GM18517 (cell line): ENCODE measurements at regions not wholly inside any gene's neighbourhood (a gene's known extent, or its start where the extent isn't known, plus 50 kb on each side); places are given as distances from the start of the nearest gene placed in this dataset.
"Not testable (repeated sequence)": the region's sequence is repeated elsewhere in the genome, so short reads cannot be mapped to it uniquely, and the experiment has no call there.

ENCODE experiments used
- ATAC-seq: cut with Tn5 transposase; IDR thresholded peaks from one replicate; pipeline ENCODE4 v1.9.1; 2021; ENCODE audit warnings: mild to moderate bottlenecking, moderate library complexity; ENCODE audit not compliant: unreplicated experiment

DNA sequence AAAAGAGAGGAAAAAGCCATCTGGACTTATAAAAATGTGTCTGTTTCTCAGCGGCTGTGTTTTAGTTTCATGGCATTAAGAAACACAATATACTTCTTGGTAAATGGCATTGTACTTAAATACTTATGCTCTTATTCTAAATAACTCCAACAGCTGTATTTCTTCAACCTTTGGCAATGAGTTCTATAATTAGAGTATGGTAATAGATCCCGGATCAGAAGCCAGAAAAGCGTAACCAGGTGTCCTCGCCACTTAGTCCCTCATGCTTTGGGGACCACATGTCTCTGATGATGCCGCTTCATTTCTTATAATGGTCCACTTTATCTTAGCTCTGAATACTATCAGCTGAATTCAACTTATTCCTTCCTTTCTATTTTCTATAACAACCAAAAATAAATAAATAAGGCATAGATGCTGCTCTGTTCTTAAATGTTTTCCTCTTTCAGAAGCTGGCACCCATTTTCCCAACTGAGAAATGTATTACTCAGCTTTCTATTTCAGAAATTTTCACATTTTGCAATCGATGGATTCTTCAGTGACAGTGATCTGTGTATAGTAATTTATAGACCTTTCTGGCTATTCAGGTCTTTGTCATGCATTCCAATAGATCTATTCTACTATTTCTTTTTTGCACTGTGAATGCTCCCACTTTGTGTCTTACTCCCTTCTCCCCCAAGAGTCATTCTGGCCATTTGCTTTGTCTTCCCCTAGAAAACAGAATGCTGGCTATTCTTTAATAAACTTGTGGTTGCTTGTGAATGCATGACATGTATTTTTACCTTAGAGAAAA, 87.6 kb upstream of the KBTBD8 start:
- ATAC-seq, result no peak

DNA sequence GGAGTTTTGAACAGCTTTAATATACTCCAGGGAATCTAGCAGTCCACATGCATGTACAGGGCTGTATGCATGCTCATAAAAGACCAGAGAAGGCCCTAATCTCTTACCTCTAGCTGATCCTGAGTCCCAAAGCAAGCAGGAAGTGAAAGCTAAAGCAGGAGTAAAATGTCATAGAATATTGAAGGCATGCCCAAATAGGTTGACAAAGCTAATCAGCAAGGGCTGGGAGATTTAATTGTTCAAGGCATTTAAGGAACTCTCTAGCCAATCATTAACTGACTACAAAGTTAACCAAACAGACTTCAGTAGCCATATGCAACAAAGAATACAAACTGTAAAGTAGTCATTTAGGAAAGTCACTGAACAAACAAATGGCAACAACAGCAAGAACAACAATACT, 85.8 kb upstream of the KBTBD8 start:
- no peak for ATAC-seq

DNA sequence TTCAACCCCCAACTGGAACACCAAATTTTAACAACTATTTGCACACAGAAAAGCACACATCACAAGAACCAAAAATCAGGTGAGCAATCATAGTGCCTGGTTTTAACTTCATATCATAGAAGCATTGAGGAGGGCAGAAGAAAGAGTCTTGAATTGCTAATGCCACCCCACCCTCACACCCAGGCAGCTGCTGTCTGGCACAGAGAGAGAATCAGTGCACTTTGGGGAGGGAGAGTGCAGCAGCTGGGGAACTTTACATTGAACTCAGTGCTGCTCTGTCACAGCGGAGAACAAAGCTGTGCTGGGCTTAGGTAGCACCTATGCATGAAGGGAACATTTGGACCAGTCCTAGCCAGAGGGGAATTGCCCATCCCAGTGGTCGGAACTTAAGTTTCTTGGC, 76.0 kb upstream of the KBTBD8 start:
- ATAC-seq, result no peak

GRCh38 chr3:66923969-66924368, 74.1 kb upstream of the KBTBD8 start:
- no peak for ATAC-seq

GRCh38 chr3:66928252-66928651, 69.9 kb upstream of the KBTBD8 start:
- ATAC-seq, result no peak

DNA sequence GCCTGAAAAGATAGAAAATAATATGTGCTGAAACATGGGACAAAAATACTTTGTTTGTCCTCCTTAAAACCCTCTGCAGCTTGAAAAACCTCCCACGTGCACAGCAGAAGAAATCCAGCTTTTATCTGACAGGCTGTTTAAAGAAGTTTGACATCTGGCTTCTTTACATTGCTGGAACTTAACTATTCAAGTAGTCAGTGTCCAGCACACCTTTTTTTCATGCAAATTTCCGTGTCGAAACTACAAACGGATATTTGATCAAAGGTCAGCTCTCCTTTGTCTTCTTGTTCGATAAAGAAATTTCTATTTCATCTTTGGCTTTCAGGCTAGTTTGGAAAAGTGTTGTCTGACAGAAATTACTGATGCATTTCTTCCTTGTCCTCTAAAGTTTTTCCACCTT, 66.8 kb upstream of the KBTBD8 start:
- no peak for ATAC-seq

DNA sequence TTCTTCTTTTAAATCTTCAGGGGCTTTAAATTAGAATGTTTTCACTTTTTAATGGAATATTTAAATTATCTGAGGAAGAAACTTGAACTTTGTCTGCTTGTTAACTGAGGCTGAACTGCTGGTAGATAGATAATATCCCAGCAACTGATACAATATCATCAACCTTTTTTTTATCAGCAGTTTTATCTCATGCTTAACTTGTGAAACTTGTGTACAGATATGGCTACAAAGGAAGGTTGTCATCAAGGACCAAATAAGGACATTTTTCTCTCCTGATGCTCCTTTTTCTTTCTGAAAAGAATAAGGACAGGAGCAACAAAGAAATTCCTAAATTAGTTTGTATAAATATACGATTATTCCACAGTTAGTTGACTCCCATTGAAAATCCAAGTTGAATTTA, 66.4 kb upstream of the KBTBD8 start:
- ATAC-seq, result no peak

- ATAC-seq, result no peak
These were observed 64.9 kb upstream of the KBTBD8 start for GRCh38 chr3:66933233-66933632.

DNA sequence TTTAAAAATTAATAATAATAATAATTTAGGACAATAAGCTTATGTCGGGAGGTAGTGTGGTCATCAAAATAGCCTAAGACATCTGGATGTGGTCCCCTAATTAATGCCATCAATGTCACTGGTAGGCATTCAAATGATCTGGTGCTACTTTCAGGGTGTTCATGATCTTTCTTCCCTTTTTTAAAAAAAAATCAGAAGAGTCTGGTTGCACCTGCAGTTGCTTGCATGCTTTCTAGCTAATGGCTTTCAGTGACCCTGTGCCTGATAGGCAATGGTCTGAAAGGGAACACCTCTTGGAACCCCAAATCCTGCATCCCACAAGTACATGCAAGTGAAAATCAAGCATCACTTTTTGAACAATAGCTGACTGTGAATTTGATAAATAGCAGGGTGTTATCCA, 64.1 kb upstream of the KBTBD8 start:
- ATAC-seq, result no peak

- ATAC-seq, result no peak
These were observed 63.4 kb upstream of the KBTBD8 start for GRCh38 chr3:66934725-66935124.

DNA sequence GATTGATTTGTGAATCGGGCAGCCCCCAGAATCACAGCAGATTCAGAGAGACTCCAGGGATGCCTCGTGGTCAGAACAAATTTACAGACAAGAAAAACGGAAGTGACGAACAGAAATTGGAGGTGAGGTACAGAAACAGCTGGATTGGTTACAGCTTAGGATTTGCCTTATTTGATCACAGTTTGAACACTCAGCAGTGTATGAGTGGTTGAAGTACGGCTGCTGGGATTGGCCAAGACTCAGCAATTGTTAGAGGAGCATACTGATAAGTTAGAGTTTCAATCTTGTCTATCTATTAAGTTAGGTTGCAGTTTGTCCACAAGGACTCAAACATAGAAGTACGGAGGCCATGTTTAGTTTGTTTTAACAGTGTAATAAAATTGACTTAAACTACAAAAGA, 61.1 kb upstream of the KBTBD8 start:
- ATAC-seq, result not testable (repeated sequence)

- peak; percentile 87 for ATAC-seq
These were observed 59.7 kb upstream of the KBTBD8 start for GRCh38 chr3:66938338-66938963.

DNA sequence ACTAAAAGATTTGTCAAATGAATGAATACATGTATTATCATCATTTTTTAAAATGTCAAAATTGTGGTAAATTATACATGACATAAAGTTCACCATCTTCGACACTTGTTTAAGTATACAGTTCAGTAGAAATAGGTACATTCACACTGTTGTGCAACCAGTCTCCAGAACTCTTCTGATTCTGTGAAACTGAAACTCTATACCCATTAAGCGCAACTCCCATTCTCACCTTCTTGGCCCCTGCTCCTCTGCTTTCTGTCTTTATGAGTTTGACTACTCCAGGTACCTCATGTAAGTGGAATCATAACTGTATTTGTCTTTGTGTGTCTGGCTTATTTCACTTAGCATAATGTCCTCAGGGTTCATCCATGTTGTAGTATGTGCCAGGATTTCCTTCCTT, 50.1 kb upstream of the KBTBD8 start:
- ATAC-seq, result no peak
